ENCODE measurements at regions not wholly inside any gene's neighbourhood (a gene's known extent, or its start where the extent isn't known, plus 50 kb on each side); places are given as distances from the start of the nearest gene placed in this dataset.

DNA sequence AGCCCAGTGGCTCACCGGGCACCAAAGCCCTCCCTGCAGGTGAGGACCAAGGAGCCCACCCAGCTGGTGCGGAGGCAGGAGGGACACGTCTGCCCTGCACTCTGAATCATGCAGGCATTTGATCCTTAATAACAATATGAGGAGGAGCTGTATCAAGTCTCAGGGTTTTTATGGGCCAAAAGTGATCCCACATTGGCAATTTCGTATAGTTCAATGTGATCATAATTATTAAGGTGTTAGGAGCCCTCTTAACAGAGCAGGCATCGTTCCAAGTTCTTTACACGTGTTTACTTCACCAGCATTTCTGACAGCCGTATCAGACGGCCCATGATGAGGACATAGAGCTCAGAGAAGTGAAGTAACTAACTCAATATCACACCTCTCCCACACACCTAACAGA is 91.9 kb upstream of the PRR5 start:
- no peak for TF ChIP-seq CTCF (IDR thresholded peaks at IDR 0.05; ENCODE audit: insufficient read depth, low read length)
- TF ChIP-seq POLR2AphosphoS5 (IDR thresholded peaks at IDR 0.05; ENCODE audit: low read depth): no peak
- TF ChIP-seq, protein P1, sequence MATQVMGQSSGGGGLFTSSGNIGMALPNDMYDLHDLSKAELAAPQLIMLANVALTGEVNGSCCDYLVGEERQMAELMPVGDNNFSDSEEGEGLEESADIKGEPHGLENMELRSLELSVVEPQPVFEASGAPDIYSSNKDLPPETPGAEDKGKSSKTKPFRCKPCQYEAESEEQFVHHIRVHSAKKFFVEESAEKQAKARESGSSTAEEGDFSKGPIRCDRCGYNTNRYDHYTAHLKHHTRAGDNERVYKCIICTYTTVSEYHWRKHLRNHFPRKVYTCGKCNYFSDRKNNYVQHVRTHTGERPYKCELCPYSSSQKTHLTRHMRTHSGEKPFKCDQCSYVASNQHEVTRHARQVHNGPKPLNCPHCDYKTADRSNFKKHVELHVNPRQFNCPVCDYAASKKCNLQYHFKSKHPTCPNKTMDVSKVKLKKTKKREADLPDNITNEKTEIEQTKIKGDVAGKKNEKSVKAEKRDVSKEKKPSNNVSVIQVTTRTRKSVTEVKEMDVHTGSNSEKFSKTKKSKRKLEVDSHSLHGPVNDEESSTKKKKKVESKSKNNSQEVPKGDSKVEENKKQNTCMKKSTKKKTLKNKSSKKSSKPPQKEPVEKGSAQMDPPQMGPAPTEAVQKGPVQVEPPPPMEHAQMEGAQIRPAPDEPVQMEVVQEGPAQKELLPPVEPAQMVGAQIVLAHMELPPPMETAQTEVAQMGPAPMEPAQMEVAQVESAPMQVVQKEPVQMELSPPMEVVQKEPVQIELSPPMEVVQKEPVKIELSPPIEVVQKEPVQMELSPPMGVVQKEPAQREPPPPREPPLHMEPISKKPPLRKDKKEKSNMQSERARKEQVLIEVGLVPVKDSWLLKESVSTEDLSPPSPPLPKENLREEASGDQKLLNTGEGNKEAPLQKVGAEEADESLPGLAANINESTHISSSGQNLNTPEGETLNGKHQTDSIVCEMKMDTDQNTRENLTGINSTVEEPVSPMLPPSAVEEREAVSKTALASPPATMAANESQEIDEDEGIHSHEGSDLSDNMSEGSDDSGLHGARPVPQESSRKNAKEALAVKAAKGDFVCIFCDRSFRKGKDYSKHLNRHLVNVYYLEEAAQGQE (IDR thresholded peaks at IDR 0.05; ENCODE audit: insufficient replicate concordance, low read depth): no peak
- TF ChIP-seq GABPA (IDR thresholded peaks at IDR 0.05; ENCODE audit: low read depth): no peak

Data from HL-60 (cell line).